Progenitor cell of endocrine pancreas (in vitro differentiated cells): ENCODE measurements at regions not wholly inside any gene's neighbourhood (a gene's known extent, or its start where the extent isn't known, plus 50 kb on each side); places are given as distances from the start of the nearest gene placed in this dataset.

Experiments
- DNase-seq: peaks from one replicate; pipeline ENCODE4 v3.0.0; 2021; ENCODE audit warnings: low spot score; ENCODE audit not compliant: unreplicated experiment
- H3K27ac Mint-ChIP-seq: 2 replicates; pipeline ENCODE4 v1.8.0; 2021; ENCODE audit warnings: mild to moderate bottlenecking, moderate library complexity, mixed read lengths
- H3K27me3 Mint-ChIP-seq: 2 replicates; pipeline ENCODE4 v1.8.0; 2021; ENCODE audit warnings: mixed read lengths
- H3K36me3 Mint-ChIP-seq: 2 replicates; pipeline ENCODE4 v1.8.0; 2022; ENCODE audit warnings: mixed read lengths; ENCODE audit not compliant: insufficient read depth
- H3K4me1 Mint-ChIP-seq: 2 replicates; pipeline ENCODE4 v1.8.0; 2021; ENCODE audit warnings: low read depth, mixed read lengths
- H3K4me3 Mint-ChIP-seq: 2 replicates; pipeline ENCODE4 v1.8.0; 2021; ENCODE audit warnings: low read depth, mild to moderate bottlenecking, moderate library complexity, mixed read lengths
- H3K9me3 Mint-ChIP-seq: 2 replicates; pipeline ENCODE4 v1.8.0; 2021; ENCODE audit warnings: low read depth, mixed read lengths
- TF ChIP-seq, protein P1 (sequence below): fragments of 200-600 bp; sonication (generic); IDR thresholded peaks from one replicate; pipeline ENCODE4 v1.5.0; 2021; ENCODE audit warnings: antibody characterized with exemption, mild to moderate bottlenecking; ENCODE audit not compliant: unreplicated experiment

DNA sequence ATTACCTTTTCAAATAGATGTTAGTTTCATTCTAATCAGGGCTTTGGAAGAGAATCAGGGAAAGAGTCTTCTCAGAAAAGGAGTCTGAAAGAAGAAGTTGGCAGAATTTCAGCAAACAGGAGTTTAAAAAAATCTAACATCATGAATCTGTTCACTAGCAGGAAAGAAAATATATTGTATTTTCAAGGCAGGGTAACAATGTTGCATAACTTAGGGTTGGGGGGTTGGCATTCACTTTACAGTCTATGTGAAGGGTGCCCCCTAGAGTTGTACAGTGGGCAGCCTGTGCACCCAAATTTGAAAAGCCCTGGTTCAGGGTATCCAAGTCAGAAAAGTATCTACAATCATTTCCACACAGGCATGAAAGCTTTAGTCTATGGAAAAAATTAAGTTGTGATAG is 348.4 kb upstream of the SLC30A5 start:
- Mint-ChIP-seq H3K36me3 (no peaks in the 10 kb centered on the region), H3K9me3 (no peaks in the 10 kb centered on the region), H3K27ac (no peak overlapping the region), H3K4me1 (no peaks in the 10 kb centered on the region), H3K27me3 (no peaks in the 10 kb centered on the region), H3K4me3 (no peak overlapping the region)
- no peak for DNase-seq
- TF ChIP-seq, protein P1, sequence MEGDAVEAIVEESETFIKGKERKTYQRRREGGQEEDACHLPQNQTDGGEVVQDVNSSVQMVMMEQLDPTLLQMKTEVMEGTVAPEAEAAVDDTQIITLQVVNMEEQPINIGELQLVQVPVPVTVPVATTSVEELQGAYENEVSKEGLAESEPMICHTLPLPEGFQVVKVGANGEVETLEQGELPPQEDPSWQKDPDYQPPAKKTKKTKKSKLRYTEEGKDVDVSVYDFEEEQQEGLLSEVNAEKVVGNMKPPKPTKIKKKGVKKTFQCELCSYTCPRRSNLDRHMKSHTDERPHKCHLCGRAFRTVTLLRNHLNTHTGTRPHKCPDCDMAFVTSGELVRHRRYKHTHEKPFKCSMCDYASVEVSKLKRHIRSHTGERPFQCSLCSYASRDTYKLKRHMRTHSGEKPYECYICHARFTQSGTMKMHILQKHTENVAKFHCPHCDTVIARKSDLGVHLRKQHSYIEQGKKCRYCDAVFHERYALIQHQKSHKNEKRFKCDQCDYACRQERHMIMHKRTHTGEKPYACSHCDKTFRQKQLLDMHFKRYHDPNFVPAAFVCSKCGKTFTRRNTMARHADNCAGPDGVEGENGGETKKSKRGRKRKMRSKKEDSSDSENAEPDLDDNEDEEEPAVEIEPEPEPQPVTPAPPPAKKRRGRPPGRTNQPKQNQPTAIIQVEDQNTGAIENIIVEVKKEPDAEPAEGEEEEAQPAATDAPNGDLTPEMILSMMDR: peak; percentile 21

DNA sequence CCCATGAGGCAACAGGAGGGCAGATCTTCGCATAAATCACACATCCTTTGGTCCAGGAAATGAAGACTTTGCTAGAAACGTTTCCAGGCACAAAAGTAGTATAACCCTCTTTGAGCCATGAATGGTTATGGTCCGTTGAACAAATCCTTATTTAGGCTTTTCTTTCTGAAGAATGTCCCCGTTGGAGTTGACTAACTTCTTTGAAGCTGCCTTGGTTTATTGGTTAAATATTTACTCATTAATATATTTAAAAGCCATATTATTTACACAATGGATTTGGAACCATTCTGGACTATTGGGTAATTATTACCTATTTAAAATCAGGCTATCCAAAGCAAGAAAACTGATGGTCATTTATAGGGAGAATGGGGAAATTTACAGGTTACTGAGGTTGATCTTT is 347.6 kb upstream of the SLC30A5 start:
- no peaks in the 10 kb centered on the region for H3K27me3 Mint-ChIP-seq
- TF ChIP-seq, protein P1: no peak
- no peaks in the 10 kb centered on the region for H3K9me3 Mint-ChIP-seq
- DNase-seq: no peak
- H3K36me3 Mint-ChIP-seq: no peaks in the 10 kb centered on the region
- H3K4me3 Mint-ChIP-seq: no peak overlapping the region
- H3K4me1 Mint-ChIP-seq: no peaks in the 10 kb centered on the region
- no peak overlapping the region for H3K27ac Mint-ChIP-seq

DNA sequence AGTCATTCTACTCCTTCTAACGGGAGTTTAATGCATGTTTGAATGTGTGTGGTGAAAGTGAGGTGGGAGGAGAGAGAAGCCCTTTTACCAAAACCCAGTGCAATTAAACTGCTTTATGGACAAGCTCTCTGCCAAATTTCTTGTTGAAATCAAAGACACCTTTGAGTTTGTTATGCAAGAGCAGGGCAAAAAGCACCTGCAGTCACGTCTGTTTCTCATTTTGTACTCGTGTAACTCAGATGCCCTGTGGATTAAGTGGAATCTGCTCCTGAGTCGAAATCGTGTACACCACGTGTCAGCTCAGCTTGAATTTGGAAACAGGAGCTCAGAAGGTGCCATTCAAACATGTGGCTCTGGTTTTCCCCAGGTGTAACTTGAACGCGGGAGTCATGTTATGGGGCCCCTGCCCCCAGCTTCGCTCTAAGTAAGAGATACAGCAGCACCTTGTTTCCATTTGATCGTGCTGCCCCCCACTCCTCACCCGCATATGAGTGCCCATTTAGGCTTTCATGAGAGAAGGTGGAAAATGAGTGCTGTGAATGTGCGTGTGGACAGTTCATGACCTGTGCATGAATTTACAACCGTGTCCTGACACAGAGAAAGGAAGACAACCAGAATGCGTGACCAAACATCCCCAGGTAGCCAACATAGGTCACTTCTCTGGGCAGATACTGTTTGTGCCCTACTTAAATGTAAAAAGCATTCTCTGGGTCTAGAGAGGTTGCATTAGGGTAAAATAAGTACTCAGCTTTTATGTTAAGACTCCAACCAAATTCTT is 347.0 kb upstream of the SLC30A5 start:
- no peak for DNase-seq
- no peak overlapping the region for H3K4me3 Mint-ChIP-seq
- no peak overlapping the region for H3K27ac Mint-ChIP-seq
- TF ChIP-seq, protein P1: no peak
- H3K36me3 Mint-ChIP-seq: no peaks in the 10 kb centered on the region
- H3K4me1 Mint-ChIP-seq: no peaks in the 10 kb centered on the region
- no peaks in the 10 kb centered on the region for H3K9me3 Mint-ChIP-seq
- H3K27me3 Mint-ChIP-seq: no peaks in the 10 kb centered on the region

DNA sequence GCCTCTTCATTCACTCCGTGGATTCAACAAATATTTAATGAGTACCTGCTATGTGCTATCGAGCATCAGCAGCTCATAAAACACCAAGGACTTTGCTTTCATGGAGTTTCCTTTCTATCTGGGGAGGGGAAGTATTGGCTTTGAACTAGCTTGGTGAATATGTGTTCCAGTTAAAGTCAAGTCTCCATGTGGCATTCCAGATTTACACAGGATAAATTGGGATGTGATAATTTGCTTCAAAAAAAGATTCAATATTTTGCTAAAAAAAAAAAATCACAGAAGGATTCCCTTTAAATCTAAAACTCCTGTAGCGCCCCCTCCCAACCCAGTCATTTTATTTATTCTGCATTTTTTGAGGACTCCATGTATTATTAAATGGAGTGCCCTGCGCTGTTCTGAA is 346.3 kb upstream of the SLC30A5 start:
- H3K27ac Mint-ChIP-seq: no peak overlapping the region
- H3K27me3 Mint-ChIP-seq: no peaks in the 10 kb centered on the region
- no peaks in the 10 kb centered on the region for H3K9me3 Mint-ChIP-seq
- TF ChIP-seq, protein P1: no peak
- H3K36me3 Mint-ChIP-seq: no peaks in the 10 kb centered on the region
- no peak overlapping the region for H3K4me3 Mint-ChIP-seq
- no peak for DNase-seq
- no peaks in the 10 kb centered on the region for H3K4me1 Mint-ChIP-seq

DNA sequence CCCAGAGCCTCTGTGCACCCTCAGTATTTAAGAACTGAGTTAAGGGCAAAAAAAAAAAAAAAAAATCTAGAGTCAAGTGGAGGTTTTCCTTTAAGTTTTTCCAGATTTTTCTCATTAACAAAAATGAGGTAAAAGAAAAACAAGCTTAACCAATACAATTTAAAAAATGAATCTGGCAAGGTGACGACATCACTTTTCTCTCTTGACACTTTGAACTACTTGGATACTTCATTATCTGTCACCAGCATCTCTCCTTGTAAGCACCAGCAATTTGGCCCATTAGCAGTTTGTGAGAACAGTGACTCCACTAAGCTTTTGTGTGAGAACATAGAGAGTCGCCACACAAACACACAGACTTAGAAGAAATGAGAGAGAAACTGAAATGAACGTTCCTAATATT is 345.7 kb upstream of the SLC30A5 start:
- TF ChIP-seq, protein P1: no peak
- H3K27ac Mint-ChIP-seq: no peak overlapping the region
- H3K36me3 Mint-ChIP-seq: no peaks in the 10 kb centered on the region
- no peaks in the 10 kb centered on the region for H3K4me1 Mint-ChIP-seq
- no peaks in the 10 kb centered on the region for H3K9me3 Mint-ChIP-seq
- H3K4me3 Mint-ChIP-seq: no peak overlapping the region
- no peaks in the 10 kb centered on the region for H3K27me3 Mint-ChIP-seq
- no peak for DNase-seq
